WTC11 (cell line): ENCODE measurements at regions not wholly inside any gene's neighbourhood (a gene's known extent, or its start where the extent isn't known, plus 50 kb on each side); places are given as distances from the start of the nearest gene placed in this dataset.

ENCODE experiments used
- ATAC-seq: fragments of 200-7000 bp; cut with Tn5 transposase; 2 replicates; pipeline ENCODE4 v1.10.0; 2021; ENCODE audit warnings: mild to moderate bottlenecking, moderate library complexity
- CTCF ChIA-PET: fragments of 300-600 bp; sonication (Branson Sonifier 250); formaldehyde crosslinking; loops from one replicate; lab custom pipeline; 2021; ENCODE audit warnings: antibody characterized with exemption; lab: Charles Lee
- POLR2A ChIA-PET: fragments of 350-600 bp; sonication (Branson Sonifier 250); formaldehyde crosslinking; loops from one replicate; lab custom pipeline; 2021; ENCODE audit warnings: antibody characterized with exemption; lab: Charles Lee
- DNase-seq: peaks from one replicate; pipeline ENCODE4 v3.0.0; 2021; ENCODE audit warnings: low spot score
- H3K27ac Mint-ChIP-seq: 2 replicates; pipeline ENCODE4 v1.8.0; 2021; ENCODE audit warnings: mixed read lengths
- H3K27me3 Mint-ChIP-seq: 2 replicates; pipeline ENCODE4 v1.8.0; 2021; ENCODE audit warnings: low read depth, mild to moderate bottlenecking, moderate library complexity, mixed read lengths
- H3K36me3 Mint-ChIP-seq: 2 replicates; pipeline ENCODE4 v1.8.0; 2021; ENCODE audit warnings: mixed read lengths
- H3K4me1 Mint-ChIP-seq: 2 replicates; pipeline ENCODE4 v1.8.0; 2022; ENCODE audit warnings: mixed read lengths
- H3K4me3 Mint-ChIP-seq: 2 replicates; pipeline ENCODE4 v1.8.0; 2021; ENCODE audit warnings: mild to moderate bottlenecking, moderate library complexity, mixed read lengths
- H3K9me3 Mint-ChIP-seq: 2 replicates; pipeline ENCODE4 v1.8.0; 2021; ENCODE audit warnings: mixed read lengths
- CREM ChIP-seq: sonication (generic); formaldehyde crosslinking; IDR thresholded peaks from 2 replicates; pipeline ENCODE4 v1.8.1; 2022; ENCODE audit warnings: mild to moderate bottlenecking, missing genetic modification reagents, moderate library complexity
- NR3C1 ChIP-seq: sonication (generic); formaldehyde crosslinking; conservative IDR thresholded peaks from 2 replicates; pipeline ENCODE4 v1.8.1; 2023; ENCODE audit warnings: low read depth, mild to moderate bottlenecking, missing genetic modification reagents
- SMAD4 ChIP-seq: sonication (generic); formaldehyde crosslinking; IDR thresholded peaks from 2 replicates; pipeline ENCODE4 v1.8.0; 2022; ENCODE audit warnings: mild to moderate bottlenecking, missing genetic modification reagents
- ZNF281 ChIP-seq: sonication (generic); formaldehyde crosslinking; IDR thresholded peaks from 2 replicates; pipeline ENCODE4 v1.8.0; 2023; ENCODE audit warnings: mild to moderate bottlenecking, missing genetic modification reagents
- ZNF317 ChIP-seq: sonication (generic); formaldehyde crosslinking; IDR thresholded peaks from 2 replicates; pipeline ENCODE4 v1.8.1; 2023; ENCODE audit warnings: low read depth, mild to moderate bottlenecking, moderate library complexity, missing genetic modification reagents, borderline replicate concordance
- TF ChIP-seq, protein P1 (sequence below): sonication (generic); formaldehyde crosslinking; IDR thresholded peaks from 2 replicates; pipeline ENCODE4 v1.8.1; 2022; ENCODE audit warnings: low read depth, mild to moderate bottlenecking, moderate library complexity, missing genetic modification reagents, borderline replicate concordance
- TF ChIP-seq, protein P2 (sequence below): sonication (generic); formaldehyde crosslinking; IDR thresholded peaks from 2 replicates; pipeline ENCODE4 v1.8.0; 2023; ENCODE audit warnings: missing genetic modification reagents
- TF ChIP-seq, protein P3 (sequence below): sonication (generic); formaldehyde crosslinking; IDR thresholded peaks from 2 replicates; pipeline ENCODE4 v1.8.0; 2022; ENCODE audit warnings: mild to moderate bottlenecking, missing genetic modification reagents
- TF ChIP-seq, protein P4 (sequence below): sonication (generic); formaldehyde crosslinking; IDR thresholded peaks from 2 replicates; pipeline ENCODE4 v1.8.0; 2023; ENCODE audit warnings: missing genetic modification reagents, mild to moderate bottlenecking, borderline replicate concordance

DNA sequence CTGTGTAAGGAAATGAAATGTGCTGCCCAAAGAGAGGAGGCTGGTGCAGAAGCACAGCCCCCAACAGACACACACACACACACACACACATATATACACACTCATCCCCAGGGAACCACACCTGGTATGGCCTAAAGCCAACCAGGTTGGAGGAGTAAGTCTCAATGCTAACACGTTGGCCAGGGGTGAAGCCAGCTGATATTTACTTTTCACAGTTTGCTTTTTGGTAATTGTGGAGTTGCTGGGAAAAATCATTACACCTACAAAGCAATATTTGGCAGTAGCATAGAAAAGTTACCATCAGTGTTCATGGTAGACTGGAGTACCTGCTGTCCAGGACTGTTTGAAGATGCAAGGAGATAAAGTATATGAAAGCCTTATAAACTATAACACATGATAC, 50.3 kb upstream of the NAA20 start:
- ATAC-seq = no peak
- H3K9me3 Mint-ChIP-seq = no peaks in the 10 kb centered on the region
- peaks cover 6% of the 10 kb centered on the region for H3K4me1 Mint-ChIP-seq
- H3K27ac Mint-ChIP-seq = no peak overlapping the region
- TF ChIP-seq, protein P1, sequence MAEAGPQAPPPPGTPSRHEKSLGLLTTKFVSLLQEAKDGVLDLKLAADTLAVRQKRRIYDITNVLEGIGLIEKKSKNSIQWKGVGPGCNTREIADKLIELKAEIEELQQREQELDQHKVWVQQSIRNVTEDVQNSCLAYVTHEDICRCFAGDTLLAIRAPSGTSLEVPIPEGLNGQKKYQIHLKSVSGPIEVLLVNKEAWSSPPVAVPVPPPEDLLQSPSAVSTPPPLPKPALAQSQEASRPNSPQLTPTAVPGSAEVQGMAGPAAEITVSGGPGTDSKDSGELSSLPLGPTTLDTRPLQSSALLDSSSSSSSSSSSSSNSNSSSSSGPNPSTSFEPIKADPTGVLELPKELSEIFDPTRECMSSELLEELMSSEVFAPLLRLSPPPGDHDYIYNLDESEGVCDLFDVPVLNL (CRISPR knock-in tag) = no peak
- TF ChIP-seq SMAD4 (CRISPR knock-in tag) = no peak
- TF ChIP-seq, protein P2, sequence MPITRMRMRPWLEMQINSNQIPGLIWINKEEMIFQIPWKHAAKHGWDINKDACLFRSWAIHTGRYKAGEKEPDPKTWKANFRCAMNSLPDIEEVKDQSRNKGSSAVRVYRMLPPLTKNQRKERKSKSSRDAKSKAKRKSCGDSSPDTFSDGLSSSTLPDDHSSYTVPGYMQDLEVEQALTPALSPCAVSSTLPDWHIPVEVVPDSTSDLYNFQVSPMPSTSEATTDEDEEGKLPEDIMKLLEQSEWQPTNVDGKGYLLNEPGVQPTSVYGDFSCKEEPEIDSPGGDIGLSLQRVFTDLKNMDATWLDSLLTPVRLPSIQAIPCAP = no peak
- no peak for TF ChIP-seq ZNF281 (CRISPR knock-in tag)
- TF ChIP-seq, protein P3, sequence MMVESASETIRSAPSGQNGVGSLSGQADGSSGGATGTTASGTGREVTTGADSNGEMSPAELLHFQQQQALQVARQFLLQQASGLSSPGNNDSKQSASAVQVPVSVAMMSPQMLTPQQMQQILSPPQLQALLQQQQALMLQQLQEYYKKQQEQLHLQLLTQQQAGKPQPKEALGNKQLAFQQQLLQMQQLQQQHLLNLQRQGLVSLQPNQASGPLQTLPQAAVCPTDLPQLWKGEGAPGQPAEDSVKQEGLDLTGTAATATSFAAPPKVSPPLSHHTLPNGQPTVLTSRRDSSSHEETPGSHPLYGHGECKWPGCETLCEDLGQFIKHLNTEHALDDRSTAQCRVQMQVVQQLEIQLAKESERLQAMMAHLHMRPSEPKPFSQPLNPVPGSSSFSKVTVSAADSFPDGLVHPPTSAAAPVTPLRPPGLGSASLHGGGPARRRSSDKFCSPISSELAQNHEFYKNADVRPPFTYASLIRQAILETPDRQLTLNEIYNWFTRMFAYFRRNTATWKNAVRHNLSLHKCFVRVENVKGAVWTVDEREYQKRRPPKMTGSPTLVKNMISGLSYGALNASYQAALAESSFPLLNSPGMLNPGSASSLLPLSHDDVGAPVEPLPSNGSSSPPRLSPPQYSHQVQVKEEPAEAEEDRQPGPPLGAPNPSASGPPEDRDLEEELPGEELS (CRISPR knock-in tag) = no peak
- TF ChIP-seq NR3C1 (CRISPR knock-in tag) = no peak
- no peak for TF ChIP-seq CREM (CRISPR knock-in tag)
- TF ChIP-seq, protein P4, sequence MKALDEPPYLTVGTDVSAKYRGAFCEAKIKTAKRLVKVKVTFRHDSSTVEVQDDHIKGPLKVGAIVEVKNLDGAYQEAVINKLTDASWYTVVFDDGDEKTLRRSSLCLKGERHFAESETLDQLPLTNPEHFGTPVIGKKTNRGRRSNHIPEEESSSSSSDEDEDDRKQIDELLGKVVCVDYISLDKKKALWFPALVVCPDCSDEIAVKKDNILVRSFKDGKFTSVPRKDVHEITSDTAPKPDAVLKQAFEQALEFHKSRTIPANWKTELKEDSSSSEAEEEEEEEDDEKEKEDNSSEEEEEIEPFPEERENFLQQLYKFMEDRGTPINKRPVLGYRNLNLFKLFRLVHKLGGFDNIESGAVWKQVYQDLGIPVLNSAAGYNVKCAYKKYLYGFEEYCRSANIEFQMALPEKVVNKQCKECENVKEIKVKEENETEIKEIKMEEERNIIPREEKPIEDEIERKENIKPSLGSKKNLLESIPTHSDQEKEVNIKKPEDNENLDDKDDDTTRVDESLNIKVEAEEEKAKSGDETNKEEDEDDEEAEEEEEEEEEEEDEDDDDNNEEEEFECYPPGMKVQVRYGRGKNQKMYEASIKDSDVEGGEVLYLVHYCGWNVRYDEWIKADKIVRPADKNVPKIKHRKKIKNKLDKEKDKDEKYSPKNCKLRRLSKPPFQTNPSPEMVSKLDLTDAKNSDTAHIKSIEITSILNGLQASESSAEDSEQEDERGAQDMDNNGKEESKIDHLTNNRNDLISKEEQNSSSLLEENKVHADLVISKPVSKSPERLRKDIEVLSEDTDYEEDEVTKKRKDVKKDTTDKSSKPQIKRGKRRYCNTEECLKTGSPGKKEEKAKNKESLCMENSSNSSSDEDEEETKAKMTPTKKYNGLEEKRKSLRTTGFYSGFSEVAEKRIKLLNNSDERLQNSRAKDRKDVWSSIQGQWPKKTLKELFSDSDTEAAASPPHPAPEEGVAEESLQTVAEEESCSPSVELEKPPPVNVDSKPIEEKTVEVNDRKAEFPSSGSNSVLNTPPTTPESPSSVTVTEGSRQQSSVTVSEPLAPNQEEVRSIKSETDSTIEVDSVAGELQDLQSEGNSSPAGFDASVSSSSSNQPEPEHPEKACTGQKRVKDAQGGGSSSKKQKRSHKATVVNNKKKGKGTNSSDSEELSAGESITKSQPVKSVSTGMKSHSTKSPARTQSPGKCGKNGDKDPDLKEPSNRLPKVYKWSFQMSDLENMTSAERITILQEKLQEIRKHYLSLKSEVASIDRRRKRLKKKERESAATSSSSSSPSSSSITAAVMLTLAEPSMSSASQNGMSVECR = no peak
- no peak for TF ChIP-seq ZNF317 (CRISPR knock-in tag)
- TF ChIP-seq, all 79 proteins: peak for 0
- no peak for DNase-seq
- H3K36me3 Mint-ChIP-seq = no peaks in the 10 kb centered on the region
- POLR2A ChIA-PET = no interaction called here
- CTCF ChIA-PET = no interaction called here
- no peak overlapping the region for H3K4me3 Mint-ChIP-seq
- no peaks in the 10 kb centered on the region for H3K27me3 Mint-ChIP-seq
